ENCODE measurements at regions not wholly inside any gene's neighbourhood (a gene's known extent, or its start where the extent isn't known, plus 50 kb on each side); places are given as distances from the start of the nearest gene placed in this dataset.

DNA sequence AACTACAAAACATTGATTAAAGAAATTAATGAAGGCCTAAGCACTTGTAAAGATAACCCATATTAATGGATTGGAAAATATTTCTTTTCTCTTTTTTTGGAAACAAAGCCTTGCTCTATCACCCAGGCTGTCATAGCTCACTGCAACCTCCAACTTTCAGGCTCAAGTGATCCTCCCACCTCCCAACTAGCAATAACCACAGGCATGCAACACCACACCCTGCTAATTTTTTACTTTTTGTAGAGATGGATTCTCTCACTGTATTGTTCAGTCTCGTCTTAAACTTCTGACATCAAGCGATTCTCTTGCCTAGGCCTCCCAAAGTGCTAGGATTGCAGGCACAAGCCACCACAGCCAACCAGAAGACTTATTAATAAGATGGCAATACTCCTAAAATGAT, 73.4 kb upstream of the NDUFV2 start:
- Histone ChIP-seq H3K27me3 (ENCODE audit: control insufficient read depth, insufficient read depth, low read length, poor library complexity, severe bottlenecking) (no peaks in the 10 kb centered on the region), H3K27ac (ENCODE audit: insufficient read depth, low read depth, low read length, poor library complexity, severe bottlenecking) (no peak overlapping the region), H3K4me3 (ENCODE audit: insufficient read depth, low read depth, low read length) (no peak overlapping the region), H3K4me1 (ENCODE audit: control insufficient read depth, insufficient read depth, low read length) (no peaks in the 10 kb centered on the region), H3K9me3 (ENCODE audit: control insufficient read depth, low read length) (no peaks in the 10 kb centered on the region), H3K36me3 (ENCODE audit: control insufficient read depth, insufficient read depth, low read length) (no peaks in the 10 kb centered on the region)
- WGBS, 2 experiments: 79 to 98% methylated on average over 2 of the region's 2 CpGs

DNA sequence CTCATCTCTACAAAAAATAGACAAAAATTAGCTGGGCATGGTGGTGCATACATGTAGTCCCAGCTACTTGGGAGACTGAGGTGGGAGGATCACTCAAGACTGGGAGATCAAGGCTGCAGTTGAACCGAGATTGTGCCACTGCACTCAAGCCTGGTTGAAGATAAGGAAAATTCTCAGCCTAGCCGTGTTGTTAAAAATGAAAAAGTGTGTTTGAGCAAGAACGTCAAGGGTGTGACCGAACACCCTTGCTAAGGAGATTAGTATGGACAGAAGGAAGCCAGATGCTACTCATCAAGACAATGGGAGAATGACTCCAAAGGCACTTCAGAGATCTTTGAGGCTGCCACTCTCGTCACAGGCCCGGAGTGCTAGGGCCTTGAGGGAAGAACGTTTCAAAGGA, 70.0 kb upstream of the NDUFV2 start:
- 90 to 95% methylated on average over 7 of the region's 7 CpGs for WGBS, 2 experiments
- Histone ChIP-seq H3K36me3 (ENCODE audit: control insufficient read depth, insufficient read depth, low read length) (no peaks in the 10 kb centered on the region), H3K4me1 (ENCODE audit: control insufficient read depth, insufficient read depth, low read length) (no peaks in the 10 kb centered on the region), H3K9me3 (ENCODE audit: control insufficient read depth, low read length) (no peaks in the 10 kb centered on the region), H3K27me3 (ENCODE audit: control insufficient read depth, insufficient read depth, low read length, poor library complexity, severe bottlenecking) (no peaks in the 10 kb centered on the region), H3K4me3 (ENCODE audit: insufficient read depth, low read depth, low read length) (no peak overlapping the region), H3K27ac (ENCODE audit: insufficient read depth, low read depth, low read length, poor library complexity, severe bottlenecking) (no peak overlapping the region)

DNA sequence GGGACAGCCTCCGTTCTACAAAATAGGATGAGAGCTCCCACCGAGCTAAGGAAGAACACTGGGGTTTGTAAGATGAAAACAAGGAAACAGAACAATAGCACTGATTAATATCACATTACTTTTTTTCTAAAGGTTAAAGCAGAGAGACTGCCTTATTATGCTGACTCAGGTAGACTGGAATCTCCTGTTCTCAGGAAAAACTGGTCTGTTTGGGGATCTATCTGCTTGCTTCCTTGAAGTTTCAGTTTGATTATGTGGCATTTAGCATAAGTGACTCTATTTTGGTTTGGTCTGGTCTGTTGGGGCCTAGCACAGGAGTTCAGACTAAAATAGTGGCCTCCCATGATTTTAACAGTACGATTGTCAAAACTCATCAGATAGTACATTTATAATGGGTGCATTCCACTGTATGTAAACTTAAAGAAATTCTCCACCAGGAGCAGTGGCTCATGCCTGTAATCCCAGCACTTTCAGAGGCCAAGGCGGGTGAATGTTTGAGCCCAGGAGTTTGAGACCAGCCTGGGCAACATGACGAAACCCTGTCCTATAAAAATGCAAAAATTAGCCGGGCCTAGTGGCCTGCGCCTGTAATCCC, 64.1 kb upstream of the NDUFV2 start:
- no peak overlapping the region for H3K27ac ChIP-seq (ENCODE audit: insufficient read depth, low read depth, low read length, poor library complexity, severe bottlenecking)
- WGBS, 2 experiments: 79 to 83% methylated on average over 6 to 7 of the region's 7 CpGs
- no peak overlapping the region for H3K4me3 ChIP-seq (ENCODE audit: insufficient read depth, low read depth, low read length)
- no peaks in the 10 kb centered on the region for H3K27me3 ChIP-seq (ENCODE audit: control insufficient read depth, insufficient read depth, low read length, poor library complexity, severe bottlenecking)
- no peaks in the 10 kb centered on the region for H3K9me3 ChIP-seq (ENCODE audit: control insufficient read depth, low read length)
- H3K36me3 ChIP-seq (ENCODE audit: control insufficient read depth, insufficient read depth, low read length): no peaks in the 10 kb centered on the region
- no peaks in the 10 kb centered on the region for H3K4me1 ChIP-seq (ENCODE audit: control insufficient read depth, insufficient read depth, low read length)

DNA sequence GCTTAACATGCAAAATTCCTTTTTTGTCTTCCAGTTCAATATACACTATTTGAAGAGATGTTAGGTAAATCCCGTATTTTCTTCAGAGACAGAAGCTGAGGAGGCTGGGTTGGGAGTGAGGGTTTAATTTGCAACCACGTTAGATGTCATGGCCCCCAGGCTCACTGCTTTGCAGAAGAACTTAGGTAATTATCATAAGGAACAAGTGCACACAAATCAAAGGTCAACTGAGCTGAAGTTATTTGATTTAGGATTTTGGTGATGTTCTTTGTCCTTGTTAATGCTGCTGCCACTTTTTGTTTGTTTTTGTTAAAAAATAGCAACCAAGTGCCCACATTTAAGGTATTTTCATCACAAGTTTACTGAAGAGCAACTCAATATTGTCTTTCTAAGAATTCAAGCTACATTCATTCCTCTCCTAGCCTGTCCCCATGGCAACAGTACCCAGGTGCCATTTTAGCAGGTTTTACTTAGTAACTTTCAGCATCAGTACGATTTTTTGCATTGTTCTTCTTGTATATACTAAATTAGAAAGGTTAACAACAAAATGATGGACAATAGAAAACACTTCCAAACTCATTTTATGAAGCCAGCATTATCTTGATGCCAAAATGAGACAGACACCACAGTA, 62.9 kb upstream of the NDUFV2 start:
- Histone ChIP-seq H3K27ac (ENCODE audit: insufficient read depth, low read depth, low read length, poor library complexity, severe bottlenecking) (no peak overlapping the region), H3K4me1 (ENCODE audit: control insufficient read depth, insufficient read depth, low read length) (no peaks in the 10 kb centered on the region), H3K4me3 (ENCODE audit: insufficient read depth, low read depth, low read length) (no peak overlapping the region), H3K27me3 (ENCODE audit: control insufficient read depth, insufficient read depth, low read length, poor library complexity, severe bottlenecking) (no peaks in the 10 kb centered on the region), H3K36me3 (ENCODE audit: control insufficient read depth, insufficient read depth, low read length) (no peaks in the 10 kb centered on the region), H3K9me3 (ENCODE audit: control insufficient read depth, low read length) (no peaks in the 10 kb centered on the region)
- 85 to 88% methylated on average over 2 to 3 of the region's 3 CpGs for WGBS, 2 experiments

DNA sequence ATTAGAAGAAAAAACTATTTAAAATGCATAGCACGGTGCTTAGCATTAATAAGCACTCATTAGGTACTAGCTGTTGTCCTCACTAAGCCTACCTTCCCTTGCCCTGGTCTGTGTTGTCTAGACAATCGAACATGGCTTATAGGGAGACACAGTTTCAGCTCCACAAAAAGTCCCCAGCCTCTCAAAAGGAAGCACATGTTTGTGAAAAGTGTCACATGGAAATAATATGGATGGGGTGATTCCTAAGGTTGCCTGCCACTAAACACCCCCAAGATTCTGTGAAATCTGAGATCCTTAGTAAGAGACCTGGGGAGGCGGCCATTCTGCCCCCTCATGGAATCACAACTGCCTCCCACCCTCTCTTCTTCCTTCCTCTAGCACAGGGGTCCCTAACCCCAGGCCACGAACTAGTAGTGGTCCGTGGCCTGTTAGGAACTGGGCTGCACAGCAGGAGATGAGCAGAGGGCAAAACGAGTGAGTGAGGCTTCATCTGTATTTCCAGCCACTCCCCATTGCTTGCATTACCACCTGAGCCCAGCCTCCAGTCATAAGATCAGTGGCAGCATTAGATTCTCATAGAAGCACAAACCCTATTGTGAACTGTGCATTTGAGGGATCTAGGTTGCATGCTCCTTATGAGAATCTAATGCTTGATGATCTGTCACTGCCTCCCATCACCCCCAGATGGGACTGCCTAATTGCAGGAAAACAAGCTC, 59.6 kb upstream of the NDUFV2 start:
- Histone ChIP-seq H3K4me1 (ENCODE audit: control insufficient read depth, insufficient read depth, low read length) (no peaks in the 10 kb centered on the region), H3K36me3 (ENCODE audit: control insufficient read depth, insufficient read depth, low read length) (no peaks in the 10 kb centered on the region), H3K27ac (ENCODE audit: insufficient read depth, low read depth, low read length, poor library complexity, severe bottlenecking) (no peak overlapping the region), H3K27me3 (ENCODE audit: control insufficient read depth, insufficient read depth, low read length, poor library complexity, severe bottlenecking) (no peaks in the 10 kb centered on the region), H3K9me3 (ENCODE audit: control insufficient read depth, low read length) (no peaks in the 10 kb centered on the region), H3K4me3 (ENCODE audit: insufficient read depth, low read depth, low read length) (no peak overlapping the region)
- WGBS, 2 experiments: 77 to 80% methylated on average over 6 of the region's 6 CpGs

DNA sequence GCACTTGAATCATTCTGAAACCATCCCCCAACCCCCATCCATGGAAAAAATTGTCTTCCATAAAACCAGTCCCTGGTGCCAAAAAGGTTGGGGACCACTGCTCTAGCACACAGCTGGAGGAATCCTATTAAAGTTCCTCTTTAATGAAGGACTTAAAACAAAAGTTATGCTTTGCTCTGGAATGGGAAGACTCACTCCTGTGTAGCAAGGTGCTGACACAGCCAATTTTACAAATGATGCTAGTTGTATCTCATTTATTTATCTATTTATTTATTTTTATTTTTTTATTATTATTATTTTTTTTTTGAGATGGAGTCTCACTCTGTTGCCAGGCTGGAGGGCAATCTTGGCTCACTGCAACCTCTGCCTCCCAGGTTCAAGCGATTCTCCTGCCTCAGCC, 58.9 kb upstream of the NDUFV2 start:
- H3K4me3 ChIP-seq (ENCODE audit: insufficient read depth, low read depth, low read length): no peak overlapping the region
- WGBS, 2 experiments: 84 to 90% methylated on average over 1 of the region's 1 CpG
- H3K27ac ChIP-seq (ENCODE audit: insufficient read depth, low read depth, low read length, poor library complexity, severe bottlenecking): no peak overlapping the region
- no peaks in the 10 kb centered on the region for H3K9me3 ChIP-seq (ENCODE audit: control insufficient read depth, low read length)
- no peaks in the 10 kb centered on the region for H3K27me3 ChIP-seq (ENCODE audit: control insufficient read depth, insufficient read depth, low read length, poor library complexity, severe bottlenecking)
- H3K4me1 ChIP-seq (ENCODE audit: control insufficient read depth, insufficient read depth, low read length): no peaks in the 10 kb centered on the region
- no peaks in the 10 kb centered on the region for H3K36me3 ChIP-seq (ENCODE audit: control insufficient read depth, insufficient read depth, low read length)

DNA sequence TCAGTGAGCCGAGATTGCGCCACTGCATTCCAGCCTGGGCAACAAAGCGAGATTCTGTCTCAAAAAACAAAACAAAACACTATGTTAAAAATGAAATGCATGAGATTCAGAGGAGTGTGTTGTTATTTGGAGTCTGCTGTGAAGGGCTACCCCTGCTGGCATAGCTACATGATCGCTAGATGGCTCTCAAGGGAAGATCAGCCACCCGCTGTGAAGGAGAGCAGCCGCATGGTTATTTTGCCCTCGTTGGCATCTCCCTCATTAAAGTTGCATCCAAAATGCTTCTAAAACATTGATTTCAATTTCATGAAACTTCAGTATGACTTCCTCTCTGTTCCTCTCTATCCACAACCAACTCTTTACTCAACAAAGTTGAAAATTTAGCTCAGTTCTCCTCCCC, 54.8 kb upstream of the NDUFV2 start:
- Histone ChIP-seq H3K27me3 (ENCODE audit: control insufficient read depth, insufficient read depth, low read length, poor library complexity, severe bottlenecking) (no peaks in the 10 kb centered on the region), H3K27ac (ENCODE audit: insufficient read depth, low read depth, low read length, poor library complexity, severe bottlenecking) (no peak overlapping the region), H3K4me3 (ENCODE audit: insufficient read depth, low read depth, low read length) (no peak overlapping the region), H3K4me1 (ENCODE audit: control insufficient read depth, insufficient read depth, low read length) (no peaks in the 10 kb centered on the region), H3K36me3 (ENCODE audit: control insufficient read depth, insufficient read depth, low read length) (no peaks in the 10 kb centered on the region), H3K9me3 (ENCODE audit: control insufficient read depth, low read length) (no peaks in the 10 kb centered on the region)
- WGBS, 2 experiments: 68 to 72% methylated on average over 6 to 7 of the region's 7 CpGs

DNA sequence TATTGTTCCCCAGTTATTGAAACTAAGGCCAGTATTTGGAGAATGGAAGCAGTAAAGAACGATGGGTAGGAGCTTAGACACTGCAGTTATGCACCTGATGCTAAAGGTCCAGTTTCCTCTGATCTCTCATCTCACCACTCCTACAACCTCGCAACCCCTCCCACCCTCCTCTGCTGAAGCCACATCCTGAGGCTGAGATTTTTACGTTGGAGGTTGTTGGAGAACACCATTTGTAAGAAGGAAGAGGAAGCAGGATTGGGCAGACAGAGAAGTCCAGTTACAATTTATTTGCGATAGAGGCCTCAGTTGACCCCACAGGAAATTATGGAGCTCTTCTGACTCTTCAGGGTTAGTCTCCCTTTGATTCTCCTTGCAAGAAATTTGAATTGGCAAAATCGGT, 54.3 kb upstream of the NDUFV2 start:
- Histone ChIP-seq H3K27ac (ENCODE audit: insufficient read depth, low read depth, low read length, poor library complexity, severe bottlenecking) (no peak overlapping the region), H3K36me3 (ENCODE audit: control insufficient read depth, insufficient read depth, low read length) (no peaks in the 10 kb centered on the region), H3K4me1 (ENCODE audit: control insufficient read depth, insufficient read depth, low read length) (no peaks in the 10 kb centered on the region), H3K27me3 (ENCODE audit: control insufficient read depth, insufficient read depth, low read length, poor library complexity, severe bottlenecking) (no peaks in the 10 kb centered on the region), H3K4me3 (ENCODE audit: insufficient read depth, low read depth, low read length) (no peak overlapping the region), H3K9me3 (ENCODE audit: control insufficient read depth, low read length) (no peaks in the 10 kb centered on the region)
- 95 to 96% methylated on average over 4 to 5 of the region's 5 CpGs for WGBS, 2 experiments

DNA sequence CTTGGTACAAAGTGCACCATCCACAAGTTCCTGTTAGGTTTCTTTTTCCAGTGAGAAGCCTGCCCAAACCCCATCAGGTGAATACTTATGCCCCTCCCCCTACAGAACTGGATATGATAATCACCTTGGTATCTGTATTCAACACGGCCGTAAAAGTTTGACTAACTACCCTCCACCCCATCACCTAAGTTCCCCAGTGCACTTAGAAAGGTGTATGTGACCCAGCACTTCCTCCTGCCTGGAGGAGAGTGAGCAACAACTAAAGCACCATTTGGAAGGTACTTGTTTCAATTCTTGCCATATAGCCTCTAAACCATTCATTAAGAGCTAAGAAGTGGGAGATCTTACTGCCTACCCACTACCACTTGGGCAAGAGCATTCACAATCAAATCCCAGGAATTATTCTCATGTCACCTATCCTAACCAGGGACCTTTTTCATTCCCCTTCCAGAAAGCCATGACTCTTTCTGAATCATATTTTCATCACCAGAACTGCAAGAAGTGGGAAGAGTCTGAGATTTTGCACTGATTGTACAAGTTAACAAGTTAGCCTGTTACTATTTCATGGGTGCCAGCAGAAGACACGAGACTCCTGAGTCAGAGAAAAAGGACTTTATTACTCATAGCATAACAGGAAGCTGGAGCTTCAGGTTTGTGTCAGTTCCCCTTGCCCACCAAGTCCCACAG, 53.5 kb upstream of the NDUFV2 start:
- H3K36me3 ChIP-seq (ENCODE audit: control insufficient read depth, insufficient read depth, low read length): no peaks in the 10 kb centered on the region
- WGBS, 2 experiments: 95 to 99% methylated on average over 3 of the region's 3 CpGs
- no peak overlapping the region for H3K4me3 ChIP-seq (ENCODE audit: insufficient read depth, low read depth, low read length)
- no peaks in the 10 kb centered on the region for H3K9me3 ChIP-seq (ENCODE audit: control insufficient read depth, low read length)
- H3K27me3 ChIP-seq (ENCODE audit: control insufficient read depth, insufficient read depth, low read length, poor library complexity, severe bottlenecking): no peaks in the 10 kb centered on the region
- H3K27ac ChIP-seq (ENCODE audit: insufficient read depth, low read depth, low read length, poor library complexity, severe bottlenecking): no peak overlapping the region
- no peaks in the 10 kb centered on the region for H3K4me1 ChIP-seq (ENCODE audit: control insufficient read depth, insufficient read depth, low read length)

DNA sequence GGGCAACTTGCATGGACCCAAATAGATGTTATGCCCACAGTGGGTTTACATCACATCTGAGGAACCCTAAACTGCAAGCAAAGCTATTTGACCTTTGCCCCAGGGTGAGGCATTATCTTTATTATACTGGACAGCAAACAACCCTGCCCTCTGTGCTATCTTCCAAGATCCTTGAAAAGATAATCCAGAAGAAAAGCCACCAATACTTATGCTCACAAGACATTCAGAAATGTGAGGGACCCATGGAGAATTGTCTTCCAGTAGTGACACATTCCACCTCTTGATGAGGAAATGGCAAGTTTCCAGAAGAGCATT, 53.0 kb upstream of the NDUFV2 start:
- no peaks in the 10 kb centered on the region for H3K4me1 ChIP-seq (ENCODE audit: control insufficient read depth, insufficient read depth, low read length)
- no peak overlapping the region for H3K27ac ChIP-seq (ENCODE audit: insufficient read depth, low read depth, low read length, poor library complexity, severe bottlenecking)
- no peaks in the 10 kb centered on the region for H3K9me3 ChIP-seq (ENCODE audit: control insufficient read depth, low read length)
- no peaks in the 10 kb centered on the region for H3K36me3 ChIP-seq (ENCODE audit: control insufficient read depth, insufficient read depth, low read length)
- no peak overlapping the region for H3K4me3 ChIP-seq (ENCODE audit: insufficient read depth, low read depth, low read length)
- H3K27me3 ChIP-seq (ENCODE audit: control insufficient read depth, insufficient read depth, low read length, poor library complexity, severe bottlenecking): no peaks in the 10 kb centered on the region

Data from ectodermal cell (in vitro differentiated cells).